HG02870 (cell line): ENCODE measurements at regions not wholly inside any gene's neighbourhood (a gene's known extent, or its start where the extent isn't known, plus 50 kb on each side); places are given as distances from the start of the nearest gene placed in this dataset.

Experiments
- ATAC-seq: cut with Tn5 transposase; IDR thresholded peaks from one replicate; pipeline ENCODE4 v1.9.1; 2021; ENCODE audit warnings: mild to moderate bottlenecking, moderate library complexity; ENCODE audit not compliant: unreplicated experiment

- no peak for ATAC-seq
These were observed 58.6 kb downstream of the LIG4 start for GRCh38 chr13:108156749-108157148.

GRCh38 chr13:108155185-108156106, 59.9 kb downstream of the LIG4 start:
- no peak for ATAC-seq

GRCh38 chr13:108154421-108154858, 60.9 kb downstream of the LIG4 start:
- ATAC-seq, result no peak

GRCh38 chr13:108146642-108147041, 68.7 kb downstream of the LIG4 start:
- no peak for ATAC-seq

- no peak for ATAC-seq
These were observed 72.5 kb downstream of the LIG4 start for GRCh38 chr13:108142702-108143436.

- ATAC-seq, result no peak
These were observed 78.2 kb downstream of the LIG4 start for GRCh38 chr13:108137176-108137575.

- ATAC-seq, result no peak
These were observed 87.9 kb downstream of the LIG4 start for GRCh38 chr13:108127406-108127805.

DNA sequence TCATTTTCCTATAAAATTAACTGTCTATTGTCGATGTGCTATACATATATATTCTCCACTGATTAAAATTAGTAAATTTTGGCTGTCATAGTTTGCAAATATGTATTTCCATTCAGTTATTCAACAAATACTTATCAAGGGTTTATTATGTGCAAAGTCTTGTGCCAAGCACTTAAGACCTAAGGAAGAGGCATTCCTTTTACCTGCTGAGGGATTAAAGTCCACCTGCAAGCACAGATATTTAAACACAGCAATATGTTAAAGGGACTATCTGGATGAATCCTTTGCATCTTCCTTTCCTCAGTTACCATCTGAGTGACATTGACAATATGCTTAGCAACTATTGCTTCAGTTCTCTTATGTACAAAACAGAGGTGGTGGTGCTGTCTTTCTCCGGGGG, 89.3 kb downstream of the LIG4 start:
- ATAC-seq, result no peak

GRCh38 chr13:108121406-108121805, 93.9 kb downstream of the LIG4 start:
- ATAC-seq, result no peak

DNA sequence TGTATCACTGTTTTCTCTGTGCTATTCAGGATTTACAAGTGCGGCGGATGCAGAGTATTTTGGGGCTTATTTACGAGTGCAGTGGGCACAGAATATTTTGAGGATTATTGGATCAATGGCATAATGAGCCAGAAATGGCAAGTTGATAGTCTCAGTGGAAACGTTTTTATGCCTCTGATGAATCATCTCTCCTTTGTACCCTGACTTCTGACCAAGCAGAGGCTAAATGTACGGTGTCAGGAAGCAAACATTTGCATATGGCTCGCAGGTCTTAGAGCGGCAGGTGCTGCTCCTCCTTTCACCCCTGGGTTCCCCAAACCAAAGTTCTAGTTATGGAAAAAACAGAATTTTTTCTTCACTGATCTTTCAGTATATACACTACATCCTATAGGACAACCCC, 94.5 kb downstream of the LIG4 start:
- ATAC-seq, result no peak

GRCh38 chr13:108120302-108120701, 95.0 kb downstream of the LIG4 start:
- no peak for ATAC-seq

GRCh38 chr13:108115738-108116137, 99.6 kb downstream of the LIG4 start:
- ATAC-seq, result no peak

GRCh38 chr13:108113407-108113806, 101.9 kb downstream of the LIG4 start:
- ATAC-seq, result no peak

DNA sequence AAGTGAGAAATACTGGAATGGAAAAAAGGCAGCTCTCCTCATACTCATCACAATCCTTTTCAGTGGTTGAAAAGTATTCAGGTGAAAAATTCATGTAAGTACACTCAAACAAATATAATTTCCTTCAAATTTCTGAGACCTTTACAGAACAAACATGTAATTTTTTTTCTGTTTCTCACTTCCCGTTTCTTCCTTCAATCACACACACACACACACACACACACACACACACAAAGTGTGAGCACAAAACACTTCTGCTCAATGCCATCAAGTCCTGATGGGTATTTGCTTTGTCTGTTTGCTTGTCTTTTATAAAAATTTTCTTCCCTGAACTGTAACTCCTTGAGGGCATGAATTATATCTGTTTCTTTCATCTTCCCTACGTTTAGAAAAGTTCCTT, 110.6 kb downstream of the LIG4 start:
- ATAC-seq, result no peak

- no peak for ATAC-seq
These were observed 112.6 kb downstream of the LIG4 start for GRCh38 chr13:108102771-108103170.

DNA sequence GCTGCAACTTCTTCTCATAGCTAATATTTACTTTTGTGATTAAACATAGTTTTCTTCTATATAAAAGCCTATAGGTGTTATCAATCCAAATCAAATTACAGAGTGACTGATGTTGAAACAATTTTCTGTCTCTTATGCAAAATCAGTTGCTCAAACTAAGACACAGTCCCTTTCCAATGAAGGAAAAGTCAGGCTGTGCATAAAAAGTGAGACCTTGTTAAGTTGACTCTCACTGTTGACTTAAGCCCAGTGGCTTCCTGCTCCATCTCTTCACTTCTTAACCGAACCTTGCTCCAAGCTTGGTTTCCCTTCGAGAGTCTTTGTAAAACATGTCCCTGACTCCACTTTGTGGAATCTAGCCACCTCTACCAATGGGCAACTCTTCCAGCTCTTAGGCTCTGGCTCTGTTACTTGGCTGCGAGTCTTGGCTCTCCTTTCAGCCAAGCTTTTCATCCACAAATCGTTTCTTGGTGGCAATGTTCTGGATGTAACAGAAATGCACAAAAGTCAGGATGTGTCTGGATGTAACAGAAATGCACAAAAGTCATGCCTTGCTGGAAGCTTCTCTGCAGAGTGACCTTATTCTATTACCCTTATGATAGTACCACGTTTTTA, 118.9 kb downstream of the LIG4 start:
- no peak for ATAC-seq

DNA sequence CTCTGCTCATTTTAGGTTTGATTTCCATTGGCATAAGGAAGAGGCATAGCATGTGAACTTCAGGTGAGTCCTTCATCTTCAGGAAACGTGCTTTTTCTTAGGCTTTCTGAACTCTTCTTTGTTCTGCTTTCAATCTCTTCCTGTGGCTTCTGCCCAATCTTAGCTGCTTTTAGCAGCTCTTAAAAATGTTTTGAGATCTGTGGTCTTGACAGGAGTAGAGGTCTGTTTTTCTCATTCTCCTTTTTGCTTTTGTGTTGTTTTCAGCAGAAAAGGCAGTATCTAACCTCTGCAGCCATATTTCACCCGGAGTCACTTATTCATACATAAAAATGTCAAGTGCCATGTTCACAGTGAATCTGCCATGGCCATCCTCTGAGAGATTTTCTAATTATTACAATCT, 120.3 kb downstream of the LIG4 start:
- ATAC-seq, result no peak

DNA sequence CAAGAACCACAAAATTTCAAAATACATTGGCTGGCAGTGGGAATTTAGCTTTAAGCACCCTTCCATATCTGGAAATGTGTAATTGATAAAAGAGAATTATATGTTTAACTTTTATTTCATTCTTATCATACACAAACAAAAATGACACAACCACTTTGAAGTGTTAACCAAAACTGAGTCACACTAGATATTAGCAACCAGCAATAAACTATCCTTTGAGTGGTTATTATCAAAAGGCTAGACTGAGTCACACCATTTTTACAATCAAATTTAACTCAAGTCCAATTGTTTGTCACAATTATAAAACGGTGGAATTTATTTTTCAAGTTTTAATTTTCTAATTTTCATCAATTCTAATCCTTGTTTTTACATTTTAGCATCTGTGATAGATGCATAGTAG, 121.7 kb downstream of the LIG4 start:
- ATAC-seq, result no peak

DNA sequence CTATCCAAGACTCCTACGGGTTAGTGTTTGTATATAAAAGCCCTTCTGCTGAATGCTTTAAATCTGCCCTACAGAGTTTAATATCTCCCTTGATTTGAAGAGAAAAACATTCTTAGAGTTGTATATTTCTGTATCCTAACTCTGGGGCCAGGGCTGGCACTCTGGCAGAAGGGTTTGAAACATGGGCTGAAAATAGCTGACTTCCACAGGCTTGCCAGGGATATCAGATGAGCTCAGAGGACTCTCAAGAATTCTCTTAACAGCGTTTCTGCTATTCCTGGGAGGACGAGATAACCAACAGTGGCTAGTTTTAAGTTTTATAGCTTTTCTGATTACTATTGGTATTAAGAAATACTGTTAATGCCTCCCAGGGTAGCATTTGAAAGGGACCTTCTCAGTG, 127.5 kb downstream of the LIG4 start:
- ATAC-seq, result no peak

GRCh38 chr13:108086678-108087077, 128.7 kb downstream of the LIG4 start:
- no peak for ATAC-seq

GRCh38 chr13:108084840-108085239, 130.5 kb downstream of the LIG4 start:
- ATAC-seq, result no peak

DNA sequence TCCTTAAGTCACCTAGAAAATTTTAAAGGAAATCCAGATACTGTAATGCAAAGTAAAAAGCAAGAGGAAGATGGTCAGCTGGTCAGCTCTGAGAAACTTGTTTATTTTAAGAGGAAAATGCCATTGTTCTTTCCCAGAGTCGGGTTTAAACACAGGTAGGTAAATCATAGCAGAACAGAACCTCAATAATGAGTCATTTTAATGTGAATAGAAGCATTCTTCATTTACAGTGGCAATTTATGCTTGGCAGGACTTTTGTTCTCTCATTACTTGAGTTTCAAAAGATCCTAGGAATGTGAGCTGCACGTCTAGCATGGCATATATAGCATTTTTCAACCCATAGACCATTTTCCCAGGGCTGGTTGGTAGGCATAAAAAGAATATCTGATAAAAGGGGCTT, 132.3 kb downstream of the LIG4 start:
- ATAC-seq, result no peak
